ENCODE measurements at regions not wholly inside any gene's neighbourhood (a gene's known extent, or its start where the extent isn't known, plus 50 kb on each side); places are given as distances from the start of the nearest gene placed in this dataset.

DNA sequence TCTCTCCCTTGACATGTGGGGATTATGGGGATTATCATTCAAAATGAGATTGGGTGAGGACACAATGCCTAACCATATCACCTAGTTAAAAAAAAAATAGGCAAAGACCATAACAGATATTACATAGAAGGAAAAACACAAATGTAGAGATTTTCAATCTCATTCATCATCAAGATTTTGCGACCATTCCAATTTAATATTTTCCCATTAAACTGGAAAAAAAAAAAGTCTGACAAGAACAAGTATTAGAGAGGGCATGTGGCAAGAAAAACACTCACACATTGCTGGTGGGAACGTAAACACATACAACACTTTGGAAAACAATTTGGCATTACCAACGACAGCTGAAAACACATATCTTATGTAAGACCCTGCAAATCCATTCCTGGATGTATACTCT, 71.0 kb upstream of the MYCN start:
- no peak for DNase-seq

GRCh38 chr2:15869871-15870270, 70.5 kb upstream of the MYCN start:
- no peak for DNase-seq

DNA sequence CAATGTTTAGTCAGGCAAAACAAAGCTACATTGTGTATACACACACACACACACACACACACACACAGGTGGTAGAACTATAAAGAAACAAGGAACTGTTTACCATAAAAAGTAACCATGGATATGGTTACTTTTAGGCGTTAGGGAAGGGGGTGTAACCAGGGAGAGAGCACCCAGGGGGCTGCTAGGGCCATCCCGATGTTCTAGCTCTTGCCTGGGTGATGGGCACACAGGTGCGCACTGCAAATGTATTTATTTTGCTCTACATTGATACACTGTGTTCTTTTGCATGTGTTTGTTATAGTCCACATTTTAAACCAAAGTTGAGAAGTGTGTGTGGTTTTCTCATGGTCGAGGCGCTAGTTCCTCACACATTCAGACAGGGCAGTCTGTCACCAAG, 69.8 kb upstream of the MYCN start:
- no peak for DNase-seq

- no peak for DNase-seq
Measured at GRCh38 chr2:15871239-15871783, 69.0 kb upstream of the MYCN start.

GRCh38 chr2:15872854-15873253, 67.5 kb upstream of the MYCN start:
- no peak for DNase-seq

DNA sequence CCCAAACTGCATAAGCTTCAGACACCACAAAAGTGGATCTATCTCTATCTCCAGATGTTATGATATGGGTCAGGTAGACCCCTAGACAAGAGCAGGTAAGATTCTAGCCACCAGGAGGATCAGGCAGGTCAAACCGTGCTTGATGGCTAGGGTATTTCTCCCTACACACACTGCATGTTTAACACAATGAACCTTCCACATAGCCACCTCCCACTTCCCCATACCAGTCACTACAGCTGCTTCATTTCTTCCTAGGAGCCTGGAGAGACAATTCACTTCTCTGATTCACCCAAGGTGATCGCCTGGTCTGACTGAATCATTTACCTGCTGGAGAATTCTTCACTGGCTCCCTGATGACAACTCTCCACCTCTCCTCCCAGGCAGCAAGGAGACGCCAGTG, 66.0 kb upstream of the MYCN start:
- DNase-seq: no peak

DNA sequence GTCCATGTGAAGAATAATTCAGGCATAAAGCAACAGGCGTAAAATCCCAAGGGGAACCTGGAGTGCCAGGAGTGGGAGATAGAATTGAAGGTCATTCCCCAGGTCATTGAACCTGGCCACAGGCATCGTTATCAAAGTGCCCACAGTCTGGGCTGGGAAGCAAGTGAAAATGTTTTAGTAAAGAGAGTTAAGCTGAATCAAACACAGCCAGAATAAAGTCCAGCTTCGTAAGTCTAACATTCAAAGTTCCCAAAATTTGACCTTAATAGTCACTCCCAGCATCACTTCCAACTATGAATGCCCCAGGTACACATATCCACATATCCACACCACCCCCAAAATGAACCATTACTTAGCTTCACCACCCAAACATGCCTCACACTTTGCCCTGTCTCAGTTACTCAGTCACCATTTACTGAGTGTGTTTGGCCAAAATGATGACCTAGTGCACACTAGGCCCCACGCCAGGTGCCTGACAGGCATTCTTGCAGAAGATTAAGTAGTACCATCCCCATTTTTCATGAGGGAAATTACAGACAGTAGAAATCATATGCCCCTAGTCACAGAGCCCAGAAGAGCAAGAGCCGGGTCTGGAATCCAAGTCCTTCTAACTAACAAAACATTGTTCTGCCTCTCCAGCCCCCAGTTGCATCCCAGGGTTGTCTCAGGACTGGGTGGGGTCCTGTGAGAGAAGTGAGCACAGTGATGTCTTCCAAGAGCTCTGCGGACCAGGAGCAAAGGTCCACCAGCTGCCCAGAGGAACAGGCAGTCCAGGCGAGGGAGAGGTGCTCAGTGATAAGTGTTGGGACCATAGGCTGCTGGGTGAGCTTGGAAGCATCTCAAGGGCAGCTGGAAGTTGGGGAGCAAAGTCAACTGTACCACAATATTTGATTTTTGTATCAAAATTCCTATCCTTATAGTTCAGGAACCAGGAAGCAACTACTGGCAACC, 65.2 kb upstream of the MYCN start:
- DNase-seq: no peak

DNA sequence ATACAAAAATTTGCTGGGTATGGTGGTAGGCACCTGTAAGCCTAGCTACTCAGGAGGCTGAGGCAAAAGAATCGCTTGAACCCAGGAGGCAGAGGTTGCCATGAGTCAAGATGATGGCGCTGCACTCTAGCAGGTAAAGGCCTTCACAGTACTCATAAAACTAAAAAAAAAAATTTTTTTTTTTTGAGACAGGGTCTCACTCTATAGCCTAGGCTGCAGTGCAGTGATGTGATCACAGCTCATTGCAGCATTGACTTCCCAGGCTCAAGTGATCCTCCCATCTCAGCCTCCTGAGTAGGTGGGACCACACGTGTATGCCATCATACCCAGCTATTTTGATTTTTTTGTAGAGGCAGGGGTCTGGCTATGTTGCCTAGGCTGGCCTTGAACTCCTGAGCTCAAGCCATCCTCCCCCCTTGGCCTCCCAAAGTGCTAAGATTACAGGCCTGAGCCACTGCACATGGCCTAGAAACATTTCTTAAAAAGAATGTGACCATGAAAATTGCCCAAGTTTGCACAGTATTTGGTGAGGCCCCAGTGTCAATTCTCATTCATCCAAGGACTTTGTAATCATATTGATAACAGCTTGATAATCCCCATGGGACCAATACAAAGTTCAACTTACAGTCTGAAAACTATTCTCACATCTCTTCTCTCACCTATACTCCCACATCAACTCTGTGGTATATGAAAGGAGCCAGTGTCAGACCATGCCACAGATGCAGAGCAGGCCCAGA, 64.2 kb upstream of the MYCN start:
- DNase-seq: no peak

- no peak for DNase-seq
Measured at GRCh38 chr2:15880226-15881119, 59.9 kb upstream of the MYCN start.

- DNase-seq: no peak
Measured at GRCh38 chr2:15881120-15881433, 59.3 kb upstream of the MYCN start.

DNA sequence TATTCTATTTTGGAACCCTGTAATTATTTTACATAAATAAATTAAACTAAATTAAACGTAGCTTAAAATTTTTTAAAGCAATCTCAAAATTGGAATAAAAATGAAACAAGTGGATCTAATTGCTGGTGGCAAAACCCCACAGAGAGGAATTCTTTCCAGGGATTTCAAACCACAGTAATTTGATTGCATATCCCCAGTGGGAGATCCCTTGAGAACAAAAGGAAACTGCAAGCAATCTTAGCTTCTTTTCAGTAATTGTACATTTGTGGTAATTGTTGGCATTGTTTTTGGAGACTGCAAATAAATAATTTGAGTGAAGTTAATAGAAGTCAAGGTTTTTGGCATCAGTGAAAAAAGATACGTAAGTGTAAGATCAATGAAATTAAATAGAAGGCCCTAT, 58.7 kb upstream of the MYCN start:
- no peak for DNase-seq

DNA sequence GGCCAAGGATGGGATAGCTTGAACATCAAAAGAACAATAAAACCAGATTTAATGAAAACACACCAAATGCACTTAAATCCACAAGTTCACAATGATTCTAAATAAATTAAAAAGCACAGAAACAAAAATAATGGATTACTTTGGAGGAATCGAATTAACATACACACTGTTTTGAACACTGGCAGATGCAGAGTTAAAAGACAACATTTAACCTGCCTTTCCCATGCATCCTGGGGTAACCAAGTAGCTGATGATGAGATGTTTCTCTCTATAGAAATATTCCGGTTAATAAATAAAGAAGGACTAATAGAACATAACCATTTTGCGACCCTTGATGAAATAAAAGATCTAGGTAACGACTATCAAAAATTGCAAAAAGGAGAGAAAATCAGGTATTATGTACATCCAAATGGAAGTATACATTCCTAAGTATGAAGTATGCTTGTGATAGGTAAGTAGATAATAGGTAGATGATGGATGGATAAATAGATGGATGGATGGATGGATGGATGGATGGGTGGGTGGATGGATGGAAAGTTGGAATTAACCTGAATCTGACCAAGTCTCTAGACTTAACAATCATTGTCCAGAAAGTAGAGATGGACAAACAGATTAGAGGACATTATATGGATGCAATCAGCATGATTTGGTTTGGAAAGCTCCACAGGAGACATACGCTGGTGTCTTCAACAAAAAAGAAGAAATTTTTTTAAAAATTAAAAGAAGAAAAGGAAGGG, 57.4 kb upstream of the MYCN start:
- DNase-seq: no peak

DNA sequence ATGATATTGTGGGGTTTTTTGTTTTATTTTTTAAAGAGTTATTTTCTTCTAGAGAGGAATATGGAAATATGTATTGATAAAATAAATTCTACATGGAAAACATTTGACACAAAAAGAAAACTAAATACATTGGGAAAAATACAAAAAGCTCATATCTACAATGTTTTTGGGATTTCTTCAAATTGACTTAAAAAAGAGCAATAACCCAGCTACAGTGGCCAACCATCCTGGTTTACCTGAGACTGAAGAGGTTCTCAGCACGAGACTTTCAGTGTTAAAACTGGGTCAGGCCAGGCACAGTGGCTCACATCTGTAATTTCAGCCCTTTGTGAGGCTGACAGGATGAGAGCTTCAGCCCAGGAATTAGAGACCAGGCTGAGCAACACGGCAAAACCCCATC, 56.7 kb upstream of the MYCN start:
- no peak for DNase-seq

DNA sequence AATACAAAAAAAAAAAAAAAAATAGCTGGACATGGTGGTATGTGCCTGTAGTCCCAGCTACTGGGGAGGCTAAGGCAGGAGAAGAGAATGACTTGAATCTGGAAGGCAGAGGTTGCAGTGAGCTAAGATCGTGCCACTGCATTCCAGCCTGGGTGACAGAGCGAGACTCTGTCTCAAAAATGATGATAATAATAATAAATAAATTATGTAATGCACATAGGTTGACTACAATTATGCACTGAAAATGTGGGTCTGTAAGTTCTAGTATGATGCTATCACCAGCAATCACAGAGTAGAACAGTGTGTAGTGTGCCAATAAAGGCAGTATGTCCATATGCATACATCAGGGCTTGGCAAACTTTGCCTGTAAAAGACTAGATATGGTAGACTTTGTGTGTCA, 55.6 kb upstream of the MYCN start:
- DNase-seq: no peak

GRCh38 chr2:15886231-15886630, 54.1 kb upstream of the MYCN start:
- no peak for DNase-seq

GRCh38 chr2:15889442-15890123, 50.8 kb upstream of the MYCN start:
- no peak for DNase-seq

DNA sequence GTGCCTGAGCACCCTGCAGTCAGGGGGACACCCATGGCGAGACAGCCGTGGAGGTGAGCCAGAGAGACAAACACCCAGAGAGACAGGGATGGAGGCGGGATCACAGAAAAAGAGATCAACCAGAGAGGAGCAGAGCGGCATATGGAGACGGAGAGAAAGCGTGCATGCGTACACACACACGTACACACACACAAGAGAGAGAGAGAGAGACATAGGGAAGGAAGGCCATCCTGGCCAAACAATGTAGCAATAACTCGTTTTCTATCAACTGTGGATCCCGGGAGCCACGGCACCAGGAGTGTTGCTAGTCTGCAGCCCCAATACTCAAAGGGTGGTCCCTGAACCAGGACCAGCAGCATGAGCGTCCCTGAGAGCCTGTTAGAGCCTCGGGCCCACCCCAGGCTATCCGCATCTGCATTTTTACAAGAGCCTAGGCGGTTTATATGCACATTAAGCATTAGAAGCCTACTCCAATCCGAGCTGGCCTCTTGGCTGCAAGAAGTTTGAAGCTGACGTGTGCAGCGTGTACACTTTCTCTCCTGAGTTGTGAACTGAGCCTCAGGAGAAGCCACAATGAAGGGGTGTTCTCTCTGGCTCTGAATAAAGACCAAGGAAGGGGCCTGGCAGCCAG, 50.1 kb upstream of the MYCN start:
- DNase-seq: no peak
